Left ventricle myocardium superior (tissue), 1 donor: ENCODE measurements at regions not wholly inside any gene's neighbourhood (a gene's known extent, or its start where the extent isn't known, plus 50 kb on each side); places are given as distances from the start of the nearest gene placed in this dataset.
"Not testable (repeated sequence)": the region's sequence is repeated elsewhere in the genome, so short reads cannot be mapped to it uniquely, and the experiment has no call there.

Source experiments
- ATAC-seq: fragments of 200-7000 bp; cut with Tn5 transposase; one replicate; pipeline ENCODE4 v1.9.1; 2020; ENCODE audit warnings: mild to moderate bottlenecking, moderate library complexity
- DNase-seq: peaks from one replicate; pipeline ENCODE4 v3.0.0-alpha.2; 2020
- intact Hi-C: fragments of 100-400 bp; cut with micrococcal nuclease; formaldehyde crosslinking; loops from one replicate; pipeline ENCODE4 v1.11.0; 2022
- donor health status: DM: no; HTN: yes; CAD: no; lungs with severe emphysema.

DNA sequence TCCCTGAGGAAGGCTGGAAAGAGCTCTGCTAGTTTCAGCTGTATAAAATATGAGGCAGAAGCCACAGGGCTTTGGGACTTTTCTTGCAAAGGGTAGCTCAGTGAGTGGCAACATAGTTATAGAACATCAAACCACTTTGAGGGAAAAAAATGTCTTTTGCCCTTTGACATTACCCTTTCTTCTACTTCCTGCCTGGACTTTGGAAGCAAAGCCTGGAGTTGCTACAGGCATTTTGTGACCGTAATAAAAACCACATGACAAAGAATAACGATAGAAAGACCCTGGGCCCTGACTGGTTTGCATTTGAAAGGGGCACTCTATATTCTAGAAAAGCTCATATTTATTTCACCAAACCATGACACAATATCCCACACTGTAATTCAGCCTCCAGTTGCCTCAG lies 440.9 kb downstream of the DIRAS2 start:
- intact Hi-C loops: no loop called here
- DNase-seq (no peak), ATAC-seq (no peak)

GRCh38 chr9:90204128-90204831 lies 438.3 kb downstream of the DIRAS2 start:
- intact Hi-C loops: no loop called here
- DNase-seq (no peak), ATAC-seq (no peak)

GRCh38 chr9:90213045-90213444 lies 429.6 kb downstream of the DIRAS2 start:
- ATAC-seq, intact Hi-C loops, DNase-seq: not testable (repeated sequence)

DNA sequence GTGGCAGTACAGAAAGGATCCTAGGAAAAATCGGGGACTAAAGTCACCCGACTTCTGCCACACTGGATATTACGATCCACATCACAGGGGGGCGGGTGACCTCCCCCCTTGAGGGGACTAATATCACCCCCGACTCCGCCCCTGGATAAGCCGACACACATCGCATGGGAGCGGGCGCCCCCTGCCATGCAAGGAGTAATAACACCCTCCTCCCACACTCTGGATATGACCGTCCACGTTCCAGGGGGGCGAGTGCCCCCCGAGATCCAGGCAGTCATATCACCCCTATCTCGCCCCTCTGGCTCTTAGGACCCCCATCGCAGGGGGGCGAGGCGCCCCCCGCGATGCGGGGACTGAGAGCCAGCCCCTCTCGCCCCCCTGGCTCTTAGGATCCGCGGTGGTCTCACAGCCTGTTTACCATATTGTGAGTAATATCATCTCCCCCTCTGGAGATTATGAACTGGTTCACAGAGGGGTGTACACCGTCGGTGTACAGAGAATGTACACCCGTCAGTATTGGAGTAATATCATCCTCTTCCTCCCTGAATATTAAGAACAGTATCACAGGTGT lies 423.0 kb downstream of the DIRAS2 start:
- intact Hi-C loops: no loop called here
- no peak for ATAC-seq
- peak; percentile 36 for DNase-seq

- intact Hi-C loops, ATAC-seq, DNase-seq: not testable (repeated sequence)
Observed at GRCh38 chr9:90221899-90222298, 420.7 kb downstream of the DIRAS2 start.

- ATAC-seq, DNase-seq, intact Hi-C loops: not testable (repeated sequence)
Observed at GRCh38 chr9:90226839-90227338, 415.7 kb downstream of the DIRAS2 start.

DNA sequence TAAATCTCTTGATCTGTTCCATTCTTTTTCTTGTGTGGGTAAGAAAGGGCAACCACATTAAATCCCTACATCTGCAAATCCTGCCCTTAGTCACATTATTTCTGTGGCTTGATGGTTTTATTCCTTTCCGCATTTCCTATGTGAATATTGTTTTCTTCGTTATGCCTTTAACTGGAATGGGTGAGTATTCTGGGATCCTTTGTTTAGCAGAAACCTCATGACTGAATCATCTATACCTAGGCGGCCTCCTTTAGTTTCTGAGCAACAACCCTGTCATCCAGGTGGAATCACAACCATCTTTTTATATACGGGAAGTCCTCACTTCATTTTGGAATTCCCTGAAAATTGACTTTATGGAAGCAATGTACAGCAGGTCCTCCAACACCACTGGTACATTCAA lies 409.5 kb downstream of the DIRAS2 start:
- intact Hi-C loops, DNase-seq, ATAC-seq: not testable (repeated sequence)

DNA sequence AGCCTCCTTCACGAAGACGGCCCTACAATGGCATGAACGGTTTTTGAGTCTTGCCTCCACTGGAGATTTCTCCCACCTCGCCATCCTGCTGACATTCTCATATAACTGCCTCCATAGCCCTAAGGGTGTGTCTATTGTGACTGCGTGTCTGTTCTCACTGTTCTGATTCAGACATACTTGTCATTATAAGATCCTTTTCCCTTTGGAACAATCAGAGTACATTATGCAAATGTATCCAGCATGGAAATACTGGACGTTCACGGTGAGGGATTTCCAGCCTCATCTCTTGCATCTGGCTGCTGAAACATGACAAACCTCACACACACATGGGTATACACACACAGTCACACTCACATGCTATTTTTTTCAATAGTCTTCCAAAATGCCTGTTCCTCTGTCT lies 402.1 kb downstream of the DIRAS2 start:
- DNase-seq: no peak
- intact Hi-C loops: no loop called here
- ATAC-seq: no peak

- DNase-seq (no peak), ATAC-seq (no peak)
- intact Hi-C loops: no loop called here
Observed at GRCh38 chr9:90245661-90246060, 397.0 kb downstream of the DIRAS2 start.

- DNase-seq (no peak), ATAC-seq (no peak)
- intact Hi-C loops: no loop called here
Observed at GRCh38 chr9:90249094-90249493, 393.5 kb downstream of the DIRAS2 start.

GRCh38 chr9:90251316-90251715 lies 391.3 kb downstream of the DIRAS2 start:
- DNase-seq (no peak), ATAC-seq (no peak)
- intact Hi-C loops: no loop called here

- no peak for DNase-seq
- intact Hi-C loops: no loop called here
- no peak for ATAC-seq
Observed at GRCh38 chr9:90256345-90256744, 386.3 kb downstream of the DIRAS2 start.

DNA sequence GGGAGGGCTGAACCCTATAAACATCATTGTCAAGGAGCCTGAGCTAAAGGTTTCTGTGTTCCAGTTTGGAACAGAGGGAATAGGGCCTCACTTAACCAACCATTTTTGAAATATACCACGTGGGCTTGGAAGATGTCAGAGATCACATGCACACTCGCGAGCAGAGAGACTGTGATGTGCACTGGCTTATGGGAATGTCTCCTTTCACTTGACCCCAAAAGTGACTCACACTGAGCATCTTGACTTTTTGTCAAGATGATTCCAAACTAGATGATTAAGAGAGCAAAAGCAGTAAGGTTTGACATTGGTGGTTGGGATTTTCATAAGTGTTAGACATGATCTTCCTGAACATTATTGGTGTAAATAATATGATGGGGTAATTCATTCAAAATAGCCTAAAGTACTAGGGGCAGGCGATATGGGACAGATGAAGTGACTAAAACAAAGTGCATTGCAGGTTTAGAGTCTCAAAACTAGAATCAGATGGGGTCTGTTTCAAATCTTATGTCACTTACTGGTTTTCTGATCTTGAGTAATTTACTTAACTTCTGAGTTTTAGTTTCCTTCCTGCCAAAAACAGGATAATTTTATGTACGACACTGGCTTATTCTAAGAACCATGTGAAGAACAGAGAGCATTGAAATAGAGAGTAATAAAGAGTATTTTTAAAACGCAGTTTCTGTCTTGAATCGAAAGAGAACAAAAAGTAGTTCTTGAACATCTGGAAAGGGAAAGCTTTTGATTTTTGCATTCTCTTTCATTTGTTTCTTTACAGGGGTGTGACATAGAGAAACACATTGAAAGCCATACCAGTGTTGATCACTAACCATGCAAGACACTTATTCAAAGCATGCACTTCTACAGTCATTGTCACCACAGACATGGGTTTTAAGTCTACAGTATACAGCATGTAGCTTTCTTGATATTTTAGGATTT lies 383.0 kb downstream of the DIRAS2 start:
- ATAC-seq: no peak

DNA sequence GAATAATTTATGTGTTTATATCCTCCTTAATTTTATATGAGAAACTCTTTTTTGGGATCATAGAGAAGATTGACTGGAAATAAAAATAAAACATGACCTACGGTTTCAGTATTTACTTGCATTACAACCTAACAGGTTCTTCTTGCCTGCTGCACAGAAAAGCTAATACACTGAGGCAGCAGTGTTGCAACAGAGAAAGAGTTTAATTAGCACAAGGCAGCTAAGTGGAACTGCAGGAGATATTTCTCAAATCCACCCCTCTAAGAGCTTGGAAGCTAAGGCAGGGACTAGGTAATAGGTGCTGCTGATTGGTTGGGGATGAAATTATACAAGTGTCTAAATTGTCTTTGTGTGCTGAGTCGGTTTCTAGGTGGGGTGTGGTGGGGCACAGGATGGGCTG lies 380.9 kb downstream of the DIRAS2 start:
- ATAC-seq: no peak
- intact Hi-C loops: no loop called here
- DNase-seq: no peak

More for the DNA sequence above, 383.0 kb downstream of the DIRAS2 start:
- intact Hi-C loops: no loop called here
- DNase-seq: no peak

- DNase-seq (no peak), ATAC-seq (no peak)
- intact Hi-C loops: no loop called here
Observed at GRCh38 chr9:90268613-90269012, 374.0 kb downstream of the DIRAS2 start.

DNA sequence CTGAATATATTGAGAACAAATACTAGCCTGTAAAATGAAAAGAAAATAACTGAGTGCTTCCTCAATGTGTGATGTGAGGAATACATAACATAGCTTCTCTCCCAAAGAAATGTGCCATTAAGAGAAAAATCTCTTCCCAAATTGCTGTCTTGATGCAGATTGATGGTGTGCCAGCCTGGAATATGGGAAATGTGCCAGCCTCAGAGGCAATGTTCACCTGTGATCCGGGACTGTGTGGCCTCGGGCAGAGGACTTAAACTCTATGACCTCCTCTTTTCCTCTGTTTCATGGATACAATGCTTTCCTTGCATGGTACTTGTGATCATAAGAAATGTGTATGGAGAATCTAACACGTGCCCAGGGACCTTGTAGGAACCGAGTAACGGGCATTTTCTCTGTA lies 370.9 kb downstream of the DIRAS2 start:
- intact Hi-C loops: no loop called here
- ATAC-seq: no peak
- no peak for DNase-seq

- ATAC-seq (no peak), DNase-seq (no peak)
- intact Hi-C loops: no loop called here
Observed at GRCh38 chr9:90274725-90275124, 367.9 kb downstream of the DIRAS2 start.

DNA sequence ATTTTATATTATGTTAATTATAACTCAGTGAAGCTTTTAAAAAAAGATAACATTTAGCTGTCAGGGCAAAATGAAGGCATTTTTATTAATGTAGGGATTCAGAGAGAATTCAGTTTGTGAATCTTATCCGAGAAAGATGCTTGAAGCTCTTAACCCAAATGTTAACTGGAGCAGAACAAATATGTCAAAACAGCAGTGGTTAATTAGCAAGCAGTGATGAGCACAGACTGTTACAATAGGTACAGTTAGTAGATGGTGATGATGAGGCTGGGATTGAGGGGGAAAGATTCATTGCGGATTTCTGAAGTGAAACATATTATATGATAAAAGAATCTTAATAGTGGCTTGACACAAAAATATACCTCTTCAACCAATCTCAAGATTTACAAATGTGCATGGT lies 356.7 kb downstream of the DIRAS2 start:
- ATAC-seq (no peak), DNase-seq (no peak)
- intact Hi-C loops: no loop called here

DNA sequence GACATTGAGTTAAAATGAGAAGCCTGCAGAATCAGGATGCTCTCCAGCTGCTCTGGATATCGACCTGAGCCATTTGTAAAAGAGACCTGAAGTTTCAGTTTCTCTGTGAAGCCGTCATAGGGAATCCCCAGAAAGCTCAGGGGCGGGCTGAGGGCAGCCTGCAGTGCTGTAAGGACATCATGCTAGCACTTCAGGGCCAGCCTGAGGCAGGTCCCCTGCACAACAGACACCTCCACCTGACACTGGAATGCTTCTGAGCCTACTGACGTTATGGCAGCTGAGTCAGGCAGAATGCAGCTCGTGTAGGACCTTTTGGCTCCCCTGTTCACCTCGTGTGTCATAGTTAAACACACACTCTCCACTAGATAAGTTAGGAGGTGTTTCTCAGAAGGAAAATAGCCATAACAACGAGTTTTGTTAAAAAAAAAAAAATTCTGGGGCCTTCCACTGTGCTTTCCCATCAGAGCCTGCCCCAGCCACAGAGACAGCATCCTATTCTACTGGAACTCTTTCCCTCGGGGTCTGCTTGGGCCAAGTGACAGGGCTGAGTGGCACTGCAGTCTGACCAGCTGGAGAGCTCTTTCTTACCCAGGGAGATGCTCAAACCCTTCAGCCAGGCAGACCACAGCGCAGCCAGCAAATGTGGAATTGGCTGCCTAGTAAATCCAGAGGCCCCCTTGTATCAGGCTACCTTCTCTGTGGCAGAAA lies 354.9 kb downstream of the DIRAS2 start:
- DNase-seq: no peak
- no peak for ATAC-seq
- intact Hi-C loops: no loop called here
